ENCODE measurements at regions not wholly inside any gene's neighbourhood (a gene's known extent, or its start where the extent isn't known, plus 50 kb on each side); places are given as distances from the start of the nearest gene placed in this dataset.

DNA sequence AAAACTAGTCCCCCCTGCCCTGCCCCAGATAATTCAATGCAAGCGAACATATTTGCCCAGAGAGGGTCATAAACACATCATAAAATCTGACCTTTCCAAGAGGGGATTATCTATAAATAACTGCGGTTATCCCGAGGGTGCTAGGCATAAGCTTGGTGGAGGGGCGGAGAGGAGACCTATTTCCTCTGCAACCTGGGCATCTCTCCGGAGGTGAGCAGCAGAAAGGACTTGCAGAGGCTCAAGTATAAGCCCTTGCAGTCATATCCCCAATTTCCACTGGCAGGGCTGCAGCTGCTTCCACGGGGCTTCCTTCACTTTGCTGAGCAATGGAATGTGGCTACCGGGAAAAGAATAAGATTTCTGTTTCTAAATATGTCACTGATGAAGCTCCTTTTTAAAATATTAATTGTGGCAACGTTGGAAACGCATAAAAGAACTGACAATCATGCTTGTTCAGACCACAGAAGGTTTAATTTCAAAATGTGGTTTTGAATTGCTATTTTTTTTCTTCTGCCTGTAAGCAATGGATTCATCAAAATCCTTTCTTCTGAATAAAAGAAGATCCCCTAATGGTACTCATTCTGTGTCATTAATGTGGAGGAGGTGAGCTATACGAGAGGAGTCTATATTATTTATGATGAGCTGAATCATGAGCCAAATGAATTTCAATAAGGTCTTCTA lies 268.9 kb upstream of the ATP2B1 start:
- no peak for DNase-seq

DNA sequence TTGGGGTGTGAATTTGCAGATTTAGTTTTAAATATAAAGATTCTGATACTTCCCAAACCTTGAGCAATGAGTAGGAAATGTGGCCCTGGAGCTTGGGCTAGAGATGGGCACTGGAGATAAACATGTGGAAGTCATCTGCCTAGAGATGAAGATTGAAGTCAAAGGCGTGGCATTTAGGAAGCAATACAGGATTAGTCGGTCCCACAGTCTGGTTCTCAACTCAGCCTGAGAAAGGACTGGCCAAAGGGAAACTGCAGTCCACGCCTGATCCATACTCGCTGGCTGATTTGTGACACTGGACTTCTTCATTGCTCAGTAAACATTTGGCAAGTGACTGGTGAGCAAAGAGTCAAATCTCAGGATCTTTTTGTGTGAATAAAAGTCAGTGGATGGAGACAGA lies 268.2 kb upstream of the ATP2B1 start:
- no peak for DNase-seq

GRCh38 chr12:89975574-89975973 lies 266.9 kb upstream of the ATP2B1 start:
- DNase-seq = no peak

GRCh38 chr12:89971880-89972279 lies 263.2 kb upstream of the ATP2B1 start:
- no peak for DNase-seq

- DNase-seq = no peak
These were observed 262.1 kb upstream of the ATP2B1 start for GRCh38 chr12:89970722-89971121.

DNA sequence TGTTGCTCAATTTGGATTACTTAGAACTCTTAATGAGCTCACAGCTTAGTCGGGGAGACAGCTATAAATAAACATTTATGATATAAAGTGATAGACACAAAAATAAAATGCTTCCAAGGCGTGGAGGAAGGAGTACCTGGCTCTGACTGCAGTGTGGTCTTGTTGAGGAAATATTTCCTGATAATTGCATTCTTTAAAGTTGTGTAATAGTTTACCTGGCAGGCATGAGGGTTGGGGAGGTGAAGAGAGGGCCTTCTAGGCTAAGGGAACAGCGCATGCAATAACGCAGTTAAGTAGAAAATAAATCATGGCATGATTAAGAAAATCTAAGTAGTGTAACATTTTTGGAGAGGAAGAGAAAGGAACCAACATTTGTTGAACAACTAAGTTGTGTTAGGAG lies 260.5 kb upstream of the ATP2B1 start:
- no peak for DNase-seq

DNA sequence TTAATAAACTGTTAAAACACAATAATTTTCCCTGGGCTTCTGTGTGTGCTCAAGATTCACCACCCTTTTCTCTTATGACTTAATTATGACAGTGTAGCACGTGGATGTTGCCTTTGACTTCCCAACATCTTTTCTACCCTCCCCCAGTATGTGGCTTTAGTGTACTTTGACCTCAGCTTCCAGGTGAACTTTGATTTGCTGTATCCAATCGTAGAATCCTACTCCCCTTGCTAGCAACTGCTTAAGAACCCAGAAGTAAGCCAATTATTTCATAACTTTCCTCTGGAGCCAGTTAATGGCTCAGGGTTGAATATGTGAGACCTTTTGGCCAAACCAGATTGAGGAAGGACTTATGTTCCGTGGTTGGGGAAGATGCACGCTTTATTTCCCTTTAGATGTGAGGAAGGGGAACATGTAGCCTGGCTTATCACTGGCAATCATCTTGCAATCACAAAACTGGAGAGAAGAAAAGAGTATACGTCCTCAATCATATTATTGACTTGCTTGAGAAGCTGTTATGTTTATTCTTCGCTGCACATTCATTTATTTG lies 259.6 kb upstream of the ATP2B1 start:
- DNase-seq = no peak

DNA sequence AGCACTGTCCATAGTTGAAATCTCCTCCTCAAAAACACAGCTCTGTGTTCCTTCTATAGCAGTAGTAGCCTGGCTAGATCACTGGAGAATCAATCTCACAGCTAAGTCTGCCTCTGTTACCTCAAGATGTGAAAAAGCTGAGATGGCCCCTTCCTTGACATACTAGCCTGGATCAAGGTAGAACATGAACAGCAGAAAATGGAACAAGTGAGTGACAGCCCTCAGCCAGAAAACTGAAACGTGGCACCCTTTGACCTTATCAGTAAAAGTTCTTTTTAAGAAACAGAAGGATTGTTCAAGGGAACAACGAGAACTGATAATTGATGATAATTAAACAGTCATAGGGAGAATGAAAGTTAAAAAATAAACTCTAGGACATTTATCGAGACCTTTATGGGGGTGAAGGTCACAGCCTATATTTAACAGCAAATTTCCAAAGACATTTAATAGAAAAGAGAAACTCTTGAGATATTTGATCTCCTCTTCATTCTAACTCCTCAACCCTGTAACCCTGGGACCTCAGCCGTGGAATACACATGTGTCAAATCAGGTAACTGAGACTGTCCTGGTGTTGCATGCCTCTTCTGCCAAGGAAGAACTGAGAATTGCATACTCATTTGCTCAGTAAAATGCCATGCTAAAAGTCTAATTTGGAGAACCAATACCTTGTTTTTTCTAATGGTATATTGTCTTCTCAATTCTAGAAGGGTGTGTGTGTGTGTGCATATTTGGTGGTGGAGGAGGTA lies 258.0 kb upstream of the ATP2B1 start:
- DNase-seq = no peak

DNA sequence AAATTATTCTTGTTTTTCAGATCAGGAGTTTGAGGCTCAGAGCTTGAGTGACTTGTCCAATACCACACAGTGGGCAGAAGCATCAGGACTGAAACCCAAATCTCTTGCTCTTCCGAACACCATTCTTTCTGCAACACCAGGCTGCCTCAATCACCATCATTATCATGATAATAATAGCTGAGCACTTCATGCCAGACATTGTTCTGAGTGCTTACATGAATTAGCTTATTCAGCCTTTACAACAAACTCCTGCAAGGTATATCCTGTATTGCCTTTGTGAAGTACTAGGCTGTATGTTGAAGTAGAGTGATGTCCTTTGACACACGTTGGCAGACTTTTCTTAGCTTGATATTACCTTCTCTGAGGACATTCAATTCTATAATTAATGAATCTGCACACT lies 257.4 kb upstream of the ATP2B1 start:
- no peak for DNase-seq

DNA sequence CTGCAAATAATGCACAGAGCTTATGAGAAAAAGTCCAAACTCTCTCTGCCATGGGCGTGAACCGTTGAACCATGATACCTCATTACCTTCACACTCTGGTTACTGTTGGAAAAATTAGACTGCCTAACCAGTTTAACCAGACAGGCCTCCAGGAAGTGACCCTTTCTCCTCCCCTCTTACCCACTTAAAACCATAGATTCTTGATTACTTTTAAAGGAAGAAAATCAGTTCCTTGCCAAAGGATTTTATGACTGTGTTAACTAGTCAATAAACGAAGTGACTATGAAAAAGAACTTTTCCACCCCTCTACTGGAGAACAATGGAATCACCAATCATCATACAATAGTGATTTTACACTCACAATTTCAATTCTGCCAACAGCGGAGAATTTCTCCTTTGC lies 254.0 kb upstream of the ATP2B1 start:
- no peak for DNase-seq

GRCh38 chr12:89960607-89961394 lies 252.2 kb upstream of the ATP2B1 start:
- no peak for DNase-seq

DNA sequence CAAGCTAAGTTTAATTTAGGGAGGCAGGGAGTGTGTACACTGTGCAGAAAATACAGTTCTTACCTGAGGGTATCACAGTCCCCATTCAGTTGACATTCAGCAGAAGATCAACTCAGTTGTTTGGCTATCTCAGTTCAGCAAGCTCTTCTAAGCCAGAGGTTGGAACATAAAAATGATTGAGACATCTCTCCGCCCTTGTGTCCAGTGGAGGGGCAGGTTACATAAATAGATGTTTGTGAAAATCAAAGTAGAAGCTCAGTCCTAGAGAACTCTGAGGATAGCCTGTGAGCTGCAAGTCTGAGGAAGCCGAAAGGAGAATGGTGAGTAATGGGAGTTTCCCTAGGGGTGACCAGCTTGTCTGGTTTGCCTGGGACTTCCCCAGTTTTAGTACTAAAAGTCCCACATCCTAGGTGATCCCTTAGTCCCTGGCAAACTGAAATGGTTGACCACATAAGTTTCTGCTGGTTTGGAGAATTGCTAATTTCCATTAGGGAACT lies 251.4 kb upstream of the ATP2B1 start:
- DNase-seq = no peak

DNA sequence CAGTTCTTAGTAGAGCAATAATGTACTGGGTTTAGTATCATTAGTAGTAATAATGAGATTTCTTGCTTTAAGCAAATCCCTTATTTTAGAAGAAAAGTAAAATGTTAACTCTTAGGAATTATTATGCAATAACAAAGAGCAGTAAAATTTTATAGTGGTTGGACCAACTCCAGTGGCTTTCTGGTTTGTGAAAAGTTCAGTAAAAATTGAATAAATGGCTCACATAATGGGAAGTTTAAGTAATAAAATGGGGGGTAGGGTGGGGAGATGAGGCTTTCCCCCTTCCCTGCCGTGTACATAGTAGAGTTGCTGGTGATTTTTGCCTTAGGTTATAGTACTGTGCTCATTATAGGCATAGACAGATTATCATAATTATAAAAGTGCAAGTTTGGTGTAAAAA lies 250.5 kb upstream of the ATP2B1 start:
- DNase-seq = no peak

GRCh38 chr12:89954259-89954658 lies 245.6 kb upstream of the ATP2B1 start:
- no peak for DNase-seq

DNA sequence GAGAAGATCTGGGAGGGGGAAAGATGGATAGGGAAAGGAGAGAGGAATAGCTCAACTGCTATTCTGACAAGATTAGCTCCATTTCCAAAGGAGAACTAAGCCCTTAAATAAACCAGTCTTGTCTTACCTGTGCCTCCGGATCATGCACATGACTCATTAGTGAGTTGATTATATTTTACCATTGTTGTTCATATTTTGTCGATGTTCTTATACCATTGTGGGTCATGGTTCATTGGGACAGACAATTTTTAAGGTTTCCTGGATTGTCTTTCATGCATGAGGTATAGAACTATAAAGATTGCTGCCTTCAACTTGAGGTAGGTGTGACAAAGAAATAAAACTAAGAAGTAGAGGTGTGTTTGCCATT lies 243.0 kb upstream of the ATP2B1 start:
- no peak for DNase-seq

DNA sequence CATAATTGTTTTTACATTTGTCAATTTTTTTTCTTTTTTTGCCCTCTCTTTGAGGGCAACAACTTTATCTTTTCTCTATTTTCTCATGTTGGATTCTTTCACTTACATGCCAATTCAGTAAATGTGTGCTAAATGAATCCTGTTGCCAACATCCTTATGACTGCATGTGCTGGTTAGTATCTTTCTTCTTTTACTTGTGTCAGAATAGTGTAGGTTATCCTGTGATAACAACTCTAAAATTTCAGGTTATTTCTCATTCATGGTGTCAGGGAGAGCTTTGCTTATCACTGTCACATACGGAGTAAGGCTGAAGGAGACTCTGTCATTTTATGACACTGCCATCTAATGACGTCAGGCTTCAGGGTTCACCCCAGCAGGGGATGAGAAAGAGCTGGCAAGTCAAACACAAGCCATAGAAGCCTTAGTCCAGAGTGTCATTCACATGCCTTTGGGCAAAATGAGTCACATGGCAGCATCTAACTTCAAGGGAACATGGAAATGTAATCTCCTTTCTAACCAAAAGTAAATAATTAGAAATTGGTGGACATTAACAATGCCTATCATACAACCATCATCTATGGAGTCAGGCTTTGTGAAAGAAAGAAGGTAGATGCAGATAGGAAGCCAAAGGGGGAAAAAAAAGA lies 242.5 kb upstream of the ATP2B1 start:
- no peak for DNase-seq

GRCh38 chr12:89950421-89950820 lies 241.8 kb upstream of the ATP2B1 start:
- DNase-seq = no peak

- no peak for DNase-seq
These were observed 241.0 kb upstream of the ATP2B1 start for GRCh38 chr12:89949457-89950195.

DNA sequence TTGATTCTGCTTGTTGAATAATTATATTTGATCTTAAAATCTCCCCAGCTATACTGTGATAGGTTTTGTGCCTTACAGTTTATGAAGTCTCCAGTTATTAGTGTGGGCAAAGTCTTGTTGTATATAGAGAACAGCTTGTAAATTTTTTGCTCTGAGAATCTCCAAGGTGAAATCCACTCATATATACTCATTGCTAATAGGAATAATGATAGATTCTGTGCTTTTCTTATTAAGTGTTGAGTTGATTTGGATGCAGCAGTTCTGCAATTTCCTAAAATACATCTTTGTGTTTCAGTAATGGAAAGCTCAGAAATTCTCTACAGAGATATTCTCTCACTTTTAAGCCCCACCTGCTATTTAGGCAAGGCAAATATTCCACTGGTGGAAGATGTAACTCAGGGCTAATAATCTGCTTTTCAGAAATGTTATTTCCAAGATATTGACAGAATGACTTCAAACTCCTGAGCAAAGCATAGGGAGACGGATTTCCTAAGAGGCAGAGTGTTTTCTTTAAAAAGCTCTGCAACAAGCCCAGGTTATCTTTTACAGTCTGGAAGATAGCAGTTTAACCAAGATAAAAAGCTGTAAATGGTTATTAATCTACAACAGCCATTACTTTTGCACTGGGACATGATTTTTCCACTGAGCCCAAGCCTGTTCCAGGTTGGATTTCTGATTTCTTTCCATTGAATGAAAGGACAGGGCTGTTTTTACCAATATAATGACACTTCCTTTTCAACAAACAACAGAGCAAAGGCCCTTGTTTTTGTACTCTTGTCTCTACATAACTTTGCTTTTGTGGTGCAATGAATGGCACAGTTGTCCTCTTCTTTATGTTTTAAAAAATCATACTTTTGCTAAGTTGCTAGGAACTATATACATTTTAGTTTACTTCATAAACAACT lies 239.9 kb upstream of the ATP2B1 start:
- no peak for DNase-seq

DNA sequence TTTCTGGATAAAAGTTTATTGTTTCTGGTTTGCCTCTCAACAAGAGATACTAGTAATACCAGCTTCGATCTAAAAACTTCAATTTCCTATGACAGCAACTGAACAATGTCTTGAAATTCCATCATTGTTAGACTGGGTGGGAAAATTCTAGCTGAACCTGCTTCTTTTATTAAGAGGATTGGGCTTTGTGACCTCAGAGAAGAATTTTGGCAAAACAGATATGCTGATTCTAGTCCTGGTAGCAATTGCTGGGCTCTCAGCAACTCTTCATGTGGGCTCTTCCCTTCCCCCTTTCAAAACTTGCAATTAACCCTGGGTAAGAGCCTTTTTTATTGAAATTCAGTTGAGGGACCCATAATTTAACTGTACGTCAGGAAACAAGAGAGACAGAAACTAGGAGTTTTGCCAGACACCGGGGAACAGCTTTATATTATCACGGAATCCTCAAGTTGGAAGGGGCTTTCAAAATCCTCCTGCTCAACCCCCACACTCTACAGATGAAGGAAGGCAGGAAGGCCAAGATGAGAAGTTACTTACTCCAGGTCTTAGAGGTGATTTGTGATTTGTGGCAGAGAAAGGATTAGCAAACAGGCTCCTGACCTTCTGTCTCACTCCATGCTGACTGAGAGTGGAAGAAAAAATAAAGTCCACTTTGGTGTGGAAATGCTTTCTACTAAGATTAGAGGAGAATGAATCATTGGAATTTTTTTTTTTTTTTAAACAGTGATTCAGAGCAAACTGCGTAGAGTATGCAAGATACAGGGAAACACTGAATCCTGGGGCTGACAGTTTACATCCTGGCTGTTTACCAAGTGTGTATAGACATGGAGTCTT lies 239.0 kb upstream of the ATP2B1 start:
- no peak for DNase-seq

Data from SHP77 (cell line).